Neutrophil (primary cell): ENCODE measurements at regions not wholly inside any gene's neighbourhood (a gene's known extent, or its start where the extent isn't known, plus 50 kb on each side); places are given as distances from the start of the nearest gene placed in this dataset.

ENCODE experiments used
- H3K27ac ChIP-seq: fragments of 200-600 bp; sonication (generic); 2 replicates; pipeline ENCODE4 v1.5.1; 2016; ENCODE audit warnings: mild to moderate bottlenecking, moderate library complexity
- H3K27me3 ChIP-seq: fragments of 200-600 bp; sonication (generic); 2 replicates; pipeline ENCODE4 v1.6.0; 2016; ENCODE audit warnings: mild to moderate bottlenecking
- H3K36me3 ChIP-seq: fragments of 200-600 bp; sonication (generic); 2 replicates; pipeline ENCODE4 v1.5.1; 2017
- H3K4me1 ChIP-seq, 2 experiments: fragments of 200-600 bp in 1 of 2; sonication (generic) in 1 of 2; 1 replicate in 1 of 2; 2 replicates in 1 of 2; pipeline versions ENCODE4 v1.5.1 to v1.6.1; 2013 to 2016; ENCODE audit warnings: low read depth in 1 of 2, low read length in 1 of 2, mild to moderate bottlenecking in 1 of 2, moderate library complexity in 1 of 2; ENCODE audit not compliant: control insufficient read depth in 1 of 2, insufficient read depth in 1 of 2
- H3K4me3 ChIP-seq, 2 experiments: fragments of 200-600 bp in 1 of 2; sonication (generic) in 1 of 2; 1 replicate in 1 of 2; 2 replicates in 1 of 2; pipeline ENCODE4 v1.5.1; 2013 to 2016; ENCODE audit warnings: low read depth in 1 of 2, low read length in 1 of 2, mild to moderate bottlenecking in 1 of 2, moderate library complexity in 1 of 2
- H3K9me3 ChIP-seq: fragments of 200-600 bp; sonication (generic); 2 replicates; pipeline ENCODE4 v1.5.1; 2016
- TF ChIP-seq, protein P1 (sequence below): fragments of 200-600 bp; sonication (generic); IDR thresholded peaks from 2 replicates; pipeline ENCODE4 v1.5.1; 2016; ENCODE audit warnings: antibody characterized with exemption

- Histone ChIP-seq H3K27ac (peak overlapping the region; percentile 90), H3K27me3 (no peaks in the 10 kb centered on the region), H3K36me3 (no peaks in the 10 kb centered on the region)
Measured at GRCh38 chr7:88395715-88396114, 89.0 kb upstream of the STEAP4 start.

DNA sequence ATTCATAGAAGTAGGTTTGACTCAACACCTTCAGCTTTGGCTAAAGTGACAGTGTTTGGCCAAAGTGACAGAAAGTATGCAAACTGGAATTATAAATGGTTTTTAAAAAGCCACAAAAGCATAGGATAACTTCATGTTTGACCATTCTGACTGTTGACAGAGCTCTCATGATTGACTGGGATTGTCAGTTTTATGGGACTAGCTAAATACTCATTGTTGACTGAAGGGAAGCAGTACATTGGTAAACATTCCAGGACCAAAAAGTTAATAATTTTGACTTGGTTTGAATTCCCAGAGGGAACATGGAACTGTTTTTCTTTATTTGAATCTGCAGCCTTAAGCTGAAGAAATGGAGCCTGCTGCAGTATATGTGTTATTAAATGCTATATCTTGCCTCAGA is 84.6 kb upstream of the STEAP4 start:
- no peak overlapping the region for H3K27ac ChIP-seq
- H3K27me3 ChIP-seq: no peaks in the 10 kb centered on the region
- no peak overlapping the region for H3K4me3 ChIP-seq
- H3K9me3 ChIP-seq: no peaks in the 10 kb centered on the region
- H3K36me3 ChIP-seq: no peaks in the 10 kb centered on the region
- TF ChIP-seq, protein P1, sequence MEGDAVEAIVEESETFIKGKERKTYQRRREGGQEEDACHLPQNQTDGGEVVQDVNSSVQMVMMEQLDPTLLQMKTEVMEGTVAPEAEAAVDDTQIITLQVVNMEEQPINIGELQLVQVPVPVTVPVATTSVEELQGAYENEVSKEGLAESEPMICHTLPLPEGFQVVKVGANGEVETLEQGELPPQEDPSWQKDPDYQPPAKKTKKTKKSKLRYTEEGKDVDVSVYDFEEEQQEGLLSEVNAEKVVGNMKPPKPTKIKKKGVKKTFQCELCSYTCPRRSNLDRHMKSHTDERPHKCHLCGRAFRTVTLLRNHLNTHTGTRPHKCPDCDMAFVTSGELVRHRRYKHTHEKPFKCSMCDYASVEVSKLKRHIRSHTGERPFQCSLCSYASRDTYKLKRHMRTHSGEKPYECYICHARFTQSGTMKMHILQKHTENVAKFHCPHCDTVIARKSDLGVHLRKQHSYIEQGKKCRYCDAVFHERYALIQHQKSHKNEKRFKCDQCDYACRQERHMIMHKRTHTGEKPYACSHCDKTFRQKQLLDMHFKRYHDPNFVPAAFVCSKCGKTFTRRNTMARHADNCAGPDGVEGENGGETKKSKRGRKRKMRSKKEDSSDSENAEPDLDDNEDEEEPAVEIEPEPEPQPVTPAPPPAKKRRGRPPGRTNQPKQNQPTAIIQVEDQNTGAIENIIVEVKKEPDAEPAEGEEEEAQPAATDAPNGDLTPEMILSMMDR: no peak
- H3K4me1 ChIP-seq: peaks cover 35 to 55% of the 10 kb centered on the region in 2 experiments

More at GRCh38 chr7:88395715-88396114, 89.0 kb upstream of the STEAP4 start:
- peaks cover 36 to 47% of the 10 kb centered on the region in 2 experiments for H3K4me1 ChIP-seq
- TF ChIP-seq, protein P1: no peak
- no peaks in the 10 kb centered on the region for H3K9me3 ChIP-seq
- peak overlapping the region in 1 of 2 experiments; percentile 38 for H3K4me3 ChIP-seq

- no peaks in the 10 kb centered on the region for H3K36me3 ChIP-seq
- H3K27me3 ChIP-seq: no peaks in the 10 kb centered on the region
- no peak overlapping the region for H3K4me3 ChIP-seq
- TF ChIP-seq, protein P1: no peak
- no peaks in the 10 kb centered on the region for H3K9me3 ChIP-seq
- H3K4me1 ChIP-seq: peaks cover 15 to 27% of the 10 kb centered on the region in 2 experiments
- H3K27ac ChIP-seq: no peak overlapping the region
Measured at GRCh38 chr7:88387368-88387767, 80.7 kb upstream of the STEAP4 start.

DNA sequence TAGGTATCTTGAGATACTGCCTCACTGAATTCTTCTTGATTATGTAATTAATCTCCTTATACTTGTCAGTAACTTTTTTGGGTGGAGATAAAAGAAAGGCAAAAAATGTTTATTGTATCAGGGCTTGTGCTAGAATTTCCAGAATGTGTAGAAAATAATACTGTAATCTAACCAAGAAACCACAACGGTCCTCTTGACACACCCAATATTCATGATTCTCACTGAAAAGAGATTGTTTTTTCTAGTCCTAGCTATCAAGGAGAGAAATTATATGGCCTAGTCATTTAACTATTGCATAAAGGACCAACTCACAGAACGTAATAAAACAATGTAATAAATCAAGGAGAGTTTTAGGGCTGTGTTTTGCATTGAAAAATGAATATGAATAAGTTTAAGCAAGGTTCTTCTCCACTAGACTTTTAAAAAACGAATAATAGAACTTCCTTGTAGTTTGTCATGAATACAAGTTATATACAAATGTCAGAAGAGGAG is 80.0 kb upstream of the STEAP4 start:
- Histone ChIP-seq H3K36me3 (no peaks in the 10 kb centered on the region), H3K9me3 (no peaks in the 10 kb centered on the region), H3K4me3 (no peak overlapping the region), H3K27me3 (no peaks in the 10 kb centered on the region), H3K27ac (no peak overlapping the region), H3K4me1 (peaks cover 15 to 27% of the 10 kb centered on the region in 2 experiments)
- TF ChIP-seq, protein P1: no peak

- H3K36me3 ChIP-seq: no peaks in the 10 kb centered on the region
- H3K4me1 ChIP-seq: no peaks in the 10 kb centered on the region
- TF ChIP-seq, protein P1: no peak
Measured at GRCh38 chr7:88377434-88377833, 70.7 kb upstream of the STEAP4 start.

More at GRCh38 chr7:88377434-88377833, 70.7 kb upstream of the STEAP4 start:
- Histone ChIP-seq H3K9me3 (no peaks in the 10 kb centered on the region), H3K27me3 (no peaks in the 10 kb centered on the region), H3K4me3 (no peak overlapping the region), H3K27ac (no peak overlapping the region)
